ENCODE measurements at regions not wholly inside any gene's neighbourhood (a gene's known extent, or its start where the extent isn't known, plus 50 kb on each side); places are given as distances from the start of the nearest gene placed in this dataset.
A peak's percentile ranks its signal among the peaks of the same experiment; 100 is the strongest.

- H3K4me3 ChIP-seq: no peak overlapping the region
- 54% methylated on average over 12 of the region's 15 CpGs for WGBS (ENCODE audit: missing lambda C conversion rate)
- ChIA-PET CTCF (interaction anchor here (0.6 kb wide), 1 partner anchor 32 kb away, joined by 3 read pairs; no protein-coding TSS in a partner anchor), POLR2A (no interaction called here)
- DNase-seq (ENCODE audit: low read depth in 1 of 2, low spot score in 1 of 2): no peak
- H3K27ac ChIP-seq: no peak overlapping the region
- no peaks in the 10 kb centered on the region for H3K4me1 ChIP-seq
- H3K9me3 ChIP-seq: no peaks in the 10 kb centered on the region
- no peak for ATAC-seq
- FAIRE-seq: no peak
- H3K4me2 ChIP-seq: no peak overlapping the region
- no peak for TF ChIP-seq FOSL2 (IDR thresholded peaks at IDR 0.05)
- TF ChIP-seq FOSL2 (CRISPR knock-in tag; IDR thresholded peaks at IDR 0.05): no peak
These were observed 148.1 kb upstream of the C14orf180 start for GRCh38 chr14:104431351-104431928.

- peak; percentile 21 to 63; a peak in 3 of 6 replicates for ATAC-seq
- no peak for DNase-seq (ENCODE audit: low read depth in 1 of 2, low spot score in 1 of 2)
- Histone ChIP-seq H3K4me3 (no peak overlapping the region), H3K4me2 (no peak overlapping the region), H3K27ac (no peak overlapping the region), H3K4me1 (no peaks in the 10 kb centered on the region), H3K9me3 (no peaks in the 10 kb centered on the region)
- ChIA-PET POLR2A (no interaction called here), CTCF (interaction anchor here (0.6 kb wide), 1 partner anchor 33 kb away, joined by 3 read pairs; no protein-coding TSS in a partner anchor)
- no peak for FAIRE-seq
- WGBS (ENCODE audit: missing lambda C conversion rate): 28% methylated on average over 5 of the region's 11 CpGs
- TF ChIP-seq CHD2 (IDR thresholded peaks at IDR 0.05; ENCODE audit: low read length, partially characterized antibody): no peak
- no peak for TF ChIP-seq POLR2AphosphoS2 (conservative IDR thresholded peaks at IDR 0.05; ENCODE audit: low read length)
- no peak for TF ChIP-seq TFCP2L1 (CRISPR knock-in tag; IDR thresholded peaks at IDR 0.05)
- no peak for TF ChIP-seq KDM1A (IDR thresholded peaks at IDR 0.05; ENCODE audit: low read depth)
- no peak for TF ChIP-seq CBX2 (IDR thresholded peaks at IDR 0.05; ENCODE audit: borderline replicate concordance, low read depth)
- no peak for TF ChIP-seq POLR2A (IDR thresholded peaks at IDR 0.05; ENCODE audit: low read length)
- no peak for TF ChIP-seq HES2 (IDR thresholded peaks at IDR 0.05)
- TF ChIP-seq RFX5 (IDR thresholded peaks at IDR 0.05): no peak
- TF ChIP-seq RNF2 (IDR thresholded peaks at IDR 0.05; ENCODE audit: borderline replicate concordance, low read depth): no peak
These were observed 147.5 kb upstream of the C14orf180 start for GRCh38 chr14:104431929-104432541.

- DNase-seq (ENCODE audit: low read depth in 1 of 2, low spot score in 1 of 2) (no peak), FAIRE-seq (no peak), ATAC-seq (no peak)
- Histone ChIP-seq H3K9me3 (no peaks in the 10 kb centered on the region), H3K4me3 (no peak overlapping the region), H3K27ac (no peak overlapping the region), H3K4me2 (no peak overlapping the region), H3K4me1 (no peaks in the 10 kb centered on the region)
- POLR2A ChIA-PET: no interaction called here
- no peak for TF ChIP-seq ZC3H11A (IDR thresholded peaks at IDR 0.05)
- TF ChIP-seq BHLHE40 (IDR thresholded peaks at IDR 0.05; ENCODE audit: low read depth, low read length): no peak
- TF ChIP-seq JUNB (IDR thresholded peaks at IDR 0.05): no peak
- no peak for TF ChIP-seq KDM1A (IDR thresholded peaks at IDR 0.05; ENCODE audit: low read depth)
- TF ChIP-seq RNF2 (IDR thresholded peaks at IDR 0.05; ENCODE audit: borderline replicate concordance, low read depth): no peak
- TF ChIP-seq CEBPB (IDR thresholded peaks at IDR 0.05): no peak
- TF ChIP-seq CBX8 (IDR thresholded peaks at IDR 0.05): no peak
- TF ChIP-seq HOXB13 (CRISPR knock-in tag; IDR thresholded peaks at IDR 0.05; ENCODE audit: low read depth): no peak
- TF ChIP-seq HEYL (CRISPR knock-in tag; IDR thresholded peaks at IDR 0.05): no peak
- no peak for TF ChIP-seq USF2 (IDR thresholded peaks at IDR 0.05)
- TF ChIP-seq POLR2AphosphoS2 (conservative IDR thresholded peaks at IDR 0.05; ENCODE audit: low read length): no peak
- TF ChIP-seq REST (IDR thresholded peaks at IDR 0.05): no peak
- no peak for TF ChIP-seq CHD2 (IDR thresholded peaks at IDR 0.05; ENCODE audit: low read length, partially characterized antibody)
- TF ChIP-seq RAD21 (conservative IDR thresholded peaks at IDR 0.05 in 1 of 2, IDR thresholded peaks at IDR 0.05 in 1 of 2): no peak
- TF ChIP-seq CTCF (IDR thresholded peaks at IDR 0.05): no peak
- TF ChIP-seq FOSL2 (IDR thresholded peaks at IDR 0.05): no peak
- TF ChIP-seq FOSL2 (CRISPR knock-in tag; IDR thresholded peaks at IDR 0.05): no peak
- TF ChIP-seq MYC (IDR thresholded peaks at IDR 0.05; ENCODE audit: borderline replicate concordance, low read length): no peak
- 47% methylated on average over 7 of the region's 27 CpGs for WGBS (ENCODE audit: missing lambda C conversion rate)
- CTCF ChIA-PET: no interaction called here
These were observed 146.8 kb upstream of the C14orf180 start for GRCh38 chr14:104432611-104433231.

All from A549 (cell line).